ENCODE measurements at regions not wholly inside any gene's neighbourhood (a gene's known extent, or its start where the extent isn't known, plus 50 kb on each side); places are given as distances from the start of the nearest gene placed in this dataset.

DNA sequence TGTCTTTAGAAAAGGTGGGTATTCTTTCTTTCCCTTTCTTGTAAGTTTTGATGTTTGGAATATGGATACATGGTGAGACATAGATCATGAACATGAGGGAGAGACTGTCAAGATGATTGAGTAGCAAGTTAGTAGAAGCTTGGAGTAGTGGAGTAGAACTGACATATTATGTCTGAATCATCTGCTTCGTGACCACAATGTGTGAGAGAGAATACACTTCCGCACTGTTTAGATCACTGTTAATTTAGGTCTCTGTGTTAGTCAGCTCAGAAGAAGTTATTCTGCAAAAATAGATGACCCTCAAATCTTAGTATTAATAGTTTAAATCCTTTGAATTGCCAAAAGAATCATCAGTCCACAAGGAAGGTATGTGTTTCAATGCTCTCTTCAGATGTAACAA is 151.0 kb downstream of the OXSM start:
- TF ChIP-seq, protein P1, sequence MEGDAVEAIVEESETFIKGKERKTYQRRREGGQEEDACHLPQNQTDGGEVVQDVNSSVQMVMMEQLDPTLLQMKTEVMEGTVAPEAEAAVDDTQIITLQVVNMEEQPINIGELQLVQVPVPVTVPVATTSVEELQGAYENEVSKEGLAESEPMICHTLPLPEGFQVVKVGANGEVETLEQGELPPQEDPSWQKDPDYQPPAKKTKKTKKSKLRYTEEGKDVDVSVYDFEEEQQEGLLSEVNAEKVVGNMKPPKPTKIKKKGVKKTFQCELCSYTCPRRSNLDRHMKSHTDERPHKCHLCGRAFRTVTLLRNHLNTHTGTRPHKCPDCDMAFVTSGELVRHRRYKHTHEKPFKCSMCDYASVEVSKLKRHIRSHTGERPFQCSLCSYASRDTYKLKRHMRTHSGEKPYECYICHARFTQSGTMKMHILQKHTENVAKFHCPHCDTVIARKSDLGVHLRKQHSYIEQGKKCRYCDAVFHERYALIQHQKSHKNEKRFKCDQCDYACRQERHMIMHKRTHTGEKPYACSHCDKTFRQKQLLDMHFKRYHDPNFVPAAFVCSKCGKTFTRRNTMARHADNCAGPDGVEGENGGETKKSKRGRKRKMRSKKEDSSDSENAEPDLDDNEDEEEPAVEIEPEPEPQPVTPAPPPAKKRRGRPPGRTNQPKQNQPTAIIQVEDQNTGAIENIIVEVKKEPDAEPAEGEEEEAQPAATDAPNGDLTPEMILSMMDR (conservative IDR thresholded peaks at IDR 0.05): no peak
- no peak for TF ChIP-seq ZFX (IDR thresholded peaks at IDR 0.05)
